NCI-H1417 treated with DMSO at 0.1 percent for 48 hours (cell line): ENCODE measurements at regions not wholly inside any gene's neighbourhood (a gene's known extent, or its start where the extent isn't known, plus 50 kb on each side); places are given as distances from the start of the nearest gene placed in this dataset.
"Not testable (repeated sequence)": the region's sequence is repeated elsewhere in the genome, so short reads cannot be mapped to it uniquely, and the experiment has no call there.

Experiments
- DNase-seq: peaks from one replicate; lab custom pipeline; 2025; lab: John Stamatoyannopoulos, UW

GRCh38 chr11:29159552-29160465, 857.0 kb downstream of the KCNA4 start:
- peak; percentile 34 for DNase-seq

- no peak for DNase-seq
Measured at GRCh38 chr11:29153078-29153477, 863.8 kb downstream of the KCNA4 start.

- DNase-seq = not testable (repeated sequence)
Measured at GRCh38 chr11:29142573-29142972, 874.3 kb downstream of the KCNA4 start.

- no peak for DNase-seq
Measured at GRCh38 chr11:29135504-29135903, 881.3 kb downstream of the KCNA4 start.

- DNase-seq = no peak
Measured at GRCh38 chr11:29131055-29131454, 885.8 kb downstream of the KCNA4 start.

- DNase-seq = no peak
Measured at GRCh38 chr11:29129844-29130243, 887.0 kb downstream of the KCNA4 start.

GRCh38 chr11:29127461-29127860, 889.4 kb downstream of the KCNA4 start:
- no peak for DNase-seq

- no peak for DNase-seq
Measured at GRCh38 chr11:29125606-29126005, 891.2 kb downstream of the KCNA4 start.

GRCh38 chr11:29124470-29124869, 892.4 kb downstream of the KCNA4 start:
- DNase-seq = no peak

- DNase-seq = no peak
Measured at GRCh38 chr11:29119707-29120618, 896.9 kb downstream of the KCNA4 start.

GRCh38 chr11:29119116-29119515, 897.7 kb downstream of the KCNA4 start:
- no peak for DNase-seq

GRCh38 chr11:29100967-29101366, 915.9 kb downstream of the KCNA4 start:
- DNase-seq = no peak

GRCh38 chr11:29095821-29096220, 921.0 kb downstream of the KCNA4 start:
- DNase-seq = no peak

GRCh38 chr11:29093416-29094120, 923.3 kb downstream of the KCNA4 start:
- no peak for DNase-seq

- DNase-seq = no peak
Measured at GRCh38 chr11:29087200-29087812, 929.5 kb downstream of the KCNA4 start.

GRCh38 chr11:29075726-29076125, 941.1 kb downstream of the KCNA4 start:
- DNase-seq = no peak

- DNase-seq = no peak
Measured at GRCh38 chr11:29063630-29064361, 953.0 kb downstream of the KCNA4 start.

GRCh38 chr11:29061452-29061851, 953.3 kb downstream of the METTL15 start:
- no peak for DNase-seq

- DNase-seq = not testable (repeated sequence)
Measured at GRCh38 chr11:29056487-29056886, 948.3 kb downstream of the METTL15 start.

- no peak for DNase-seq
Measured at GRCh38 chr11:29051935-29052334, 943.7 kb downstream of the METTL15 start.

GRCh38 chr11:29050962-29051361, 942.8 kb downstream of the METTL15 start:
- DNase-seq = not testable (repeated sequence)
